H1 (cell line): ENCODE measurements at regions not wholly inside any gene's neighbourhood (a gene's known extent, or its start where the extent isn't known, plus 50 kb on each side); places are given as distances from the start of the nearest gene placed in this dataset.
A peak's percentile ranks its signal among the peaks of the same experiment; 100 is the strongest.

Source experiments
- CTCF ChIA-PET: fragments of 300-600 bp; sonication (Branson Sonifier 250); formaldehyde crosslinking; loops from one replicate; lab custom pipeline; 2021; ENCODE audit not compliant: partially characterized antibody; lab: Charles Lee
- POLR2A ChIA-PET: fragments of 300-600 bp; sonication (Branson Sonifier 250); formaldehyde crosslinking; loops from one replicate; lab custom pipeline; 2021; ENCODE audit warnings: inconsistent platforms; ENCODE audit not compliant: partially characterized antibody; lab: Charles Lee
- DNase-seq, 2 experiments: peaks; one replicate each; pipeline versions ENCODE4 v3.0.0 to v3.0.0-alpha.2; 2010 to 2022; ENCODE audit warnings: low spot score in 2 of 2, low read depth in 1 of 2, mixed read lengths in 1 of 2
- FAIRE-seq: peaks from 2 replicates; lab custom pipeline; 2011; peaks lifted over from hg19 to GRCh38; lab: Jason Lieb, UNC
- H2AFZ ChIP-seq: 2 replicates; pipeline ENCODE4 v1.8.1; 2012; ENCODE audit warnings: low read length, inconsistent platforms
- H2AK5ac ChIP-seq: 2 replicates; pipeline ENCODE4 v1.6.1; 2013; ENCODE audit warnings: low read depth, low read length
- H2BK120ac ChIP-seq: replicated peaks from 2 replicates; pipeline ENCODE3; 2013; ENCODE audit warnings: low read depth, low read length, inconsistent platforms
- H2BK12ac ChIP-seq: 2 replicates; pipeline ENCODE4 v1.6.1; 2013; ENCODE audit warnings: low read depth, low read length
- H2BK15ac ChIP-seq: 2 replicates; pipeline ENCODE4 v1.6.1; 2013; ENCODE audit warnings: low read length
- H2BK20ac ChIP-seq: 2 replicates; pipeline ENCODE4 v1.6.1; 2013; ENCODE audit warnings: low read length
- H2BK5ac ChIP-seq: 2 replicates; pipeline ENCODE4 v1.6.1; 2013; ENCODE audit warnings: low read depth, low read length
- H3K14ac ChIP-seq: 2 replicates; pipeline ENCODE4 v1.6.1; 2013; ENCODE audit warnings: inconsistent platforms; ENCODE audit not compliant: insufficient read length
- H3K18ac ChIP-seq: 2 replicates; pipeline ENCODE4 v1.6.1; 2013; ENCODE audit warnings: low read length; ENCODE audit errors: extremely low read depth
- H3K23ac ChIP-seq: 2 replicates; pipeline ENCODE4 v1.6.1; 2013; ENCODE audit warnings: inconsistent platforms; ENCODE audit not compliant: insufficient read length
- H3K23me2 ChIP-seq: 2 replicates; pipeline ENCODE4 v1.6.1; 2013; ENCODE audit warnings: low read depth, low read length
- H3K27ac ChIP-seq: 2 replicates; pipeline ENCODE4 v1.6.1; 2011; ENCODE audit warnings: low read depth, low read length, inconsistent platforms
- H3K27me3 ChIP-seq, 4 experiments: replicated peaks in 1 of 4; 1 replicate in 1 of 4; 2 replicates in 3 of 4; pipeline versions ENCODE4 v1.6.1 to v1.8.1; 2011 to 2013; ENCODE audit warnings: low read length in 3 of 4, mild to moderate bottlenecking in 3 of 4, inconsistent platforms in 2 of 4, mixed read lengths in 2 of 4, moderate library complexity in 1 of 4; ENCODE audit not compliant: control insufficient read depth in 3 of 4, insufficient read depth in 3 of 4; ENCODE audit errors: extremely low read depth in 1 of 4
- H3K36me3 ChIP-seq, 4 experiments: 2 replicates each; pipeline versions ENCODE4 v1.6.1 to v1.8.1; 2011 to 2013; ENCODE audit warnings: mild to moderate bottlenecking in 4 of 4, low read length in 3 of 4, moderate library complexity in 2 of 4, control low read depth in 1 of 4, inconsistent platforms in 1 of 4; ENCODE audit not compliant: insufficient read depth in 4 of 4, control insufficient read depth in 2 of 4
- H3K4ac ChIP-seq: replicated peaks from 2 replicates; pipeline ENCODE3; 2013; ENCODE audit warnings: low read length, low read depth, mixed read lengths, inconsistent platforms; ENCODE audit not compliant: insufficient read length
- H3K4me1 ChIP-seq, 4 experiments: replicated peaks in 1 of 4; 1 replicate in 1 of 4; 2 replicates in 3 of 4; pipeline versions ENCODE4 v1.6.1 to v1.8.1; 2011 to 2013; ENCODE audit warnings: low read length in 3 of 4, inconsistent platforms in 2 of 4, mixed read lengths in 1 of 4; ENCODE audit not compliant: insufficient read depth in 4 of 4, control insufficient read depth in 3 of 4
- H3K4me2 ChIP-seq, 2 experiments: 2 replicates each; pipeline versions ENCODE4 v1.6.1 to v1.8.1; 2011 to 2013; ENCODE audit warnings: low read depth in 2 of 2, low read length in 2 of 2, control low read depth in 1 of 2, inconsistent platforms in 1 of 2, mild to moderate bottlenecking in 1 of 2; ENCODE audit not compliant: insufficient read depth in 1 of 2
- H3K4me3 ChIP-seq, 4 experiments: fragments of 200-600, 300-600 bp in 1 of 4; sonication (generic), shearing (Covaris generic), sonication (Bioruptor Twin) in 1 of 4; 2 replicates each; pipeline versions ENCODE4 v1.5.1 to v1.8.1; 2011 to 2016; ENCODE audit warnings: low read length in 4 of 4, low read depth in 3 of 4, control low read depth in 2 of 4, inconsistent platforms in 2 of 4, mild to moderate bottlenecking in 2 of 4, mixed read lengths in 1 of 4, moderate library complexity in 1 of 4; ENCODE audit not compliant: insufficient read depth in 2 of 4; ENCODE audit errors: extremely low read depth in 1 of 4
- H3K56ac ChIP-seq: replicated peaks from 2 replicates; pipeline ENCODE3; 2013; ENCODE audit warnings: low read depth, mild to moderate bottlenecking, mixed read lengths, low read length, inconsistent platforms; ENCODE audit not compliant: insufficient read length
- H3K79me1 ChIP-seq: 2 replicates; pipeline ENCODE4 v1.6.1; 2013; ENCODE audit warnings: low read depth, low read length, control low read depth
- H3K79me2 ChIP-seq, 2 experiments: 2 replicates each; pipeline versions ENCODE4 v1.6.1 to v1.8.1; 2012 to 2013; ENCODE audit warnings: low read length in 2 of 2, mild to moderate bottlenecking in 2 of 2, inconsistent platforms in 1 of 2; ENCODE audit not compliant: insufficient read depth in 2 of 2, control insufficient read depth in 1 of 2
- H3K9ac ChIP-seq, 4 experiments: replicated peaks in 1 of 4; 1 replicate in 1 of 4; 2 replicates in 3 of 4; pipeline versions ENCODE4 v1.6.1 to v1.8.1; 2011 to 2013; ENCODE audit warnings: low read depth in 3 of 4, low read length in 3 of 4, control low read depth in 2 of 4, mild to moderate bottlenecking in 2 of 4, moderate library complexity in 2 of 4, inconsistent platforms in 1 of 4; ENCODE audit errors: extremely low read depth in 1 of 4
- H3K9me3 ChIP-seq, 2 experiments: 2 replicates each; pipeline versions ENCODE4 v1.6.1 to v1.8.1; 2012 to 2013; ENCODE audit warnings: mild to moderate bottlenecking in 2 of 2, moderate library complexity in 2 of 2, control low read depth in 1 of 2, inconsistent platforms in 1 of 2, low read depth in 1 of 2, low read length in 1 of 2, mixed read lengths in 1 of 2; ENCODE audit not compliant: insufficient read depth in 2 of 2
- H4K20me1 ChIP-seq, 2 experiments: replicated peaks in 1 of 2; 2 replicates each; pipeline versions ENCODE3 to v1.8.1; 2011 to 2013; ENCODE audit warnings: inconsistent platforms in 2 of 2, low read length in 2 of 2, mild to moderate bottlenecking in 1 of 2; ENCODE audit not compliant: insufficient read depth in 2 of 2, control insufficient read depth in 1 of 2
- H4K5ac ChIP-seq: 2 replicates; pipeline ENCODE4 v1.6.1; 2013; ENCODE audit warnings: low read length, low read depth, mixed read lengths, inconsistent platforms; ENCODE audit not compliant: insufficient read length
- H4K8ac ChIP-seq: 2 replicates; pipeline ENCODE4 v1.8.0; 2013; ENCODE audit warnings: mild to moderate bottlenecking, moderate library complexity, low read length, inconsistent platforms; ENCODE audit not compliant: insufficient read depth; ENCODE audit errors: extremely low read depth
- H4K91ac ChIP-seq: replicated peaks from 2 replicates; pipeline ENCODE3; 2013; ENCODE audit warnings: low read length, mixed read lengths, inconsistent platforms; ENCODE audit not compliant: insufficient read length
- EP300 ChIP-seq, 2 experiments: IDR thresholded peaks; 1 replicate in 1 of 2; 2 replicates in 1 of 2; pipeline ENCODE4 v1.6.1; 2011 to 2012; ENCODE audit warnings: low read depth in 2 of 2, low read length in 2 of 2, mild to moderate bottlenecking in 2 of 2, borderline replicate concordance in 1 of 2, inconsistent platforms in 1 of 2, moderate library complexity in 1 of 2
- MAFK ChIP-seq: IDR thresholded peaks from 2 replicates; pipeline ENCODE4 v1.6.1; 2012; ENCODE audit warnings: low read depth, mild to moderate bottlenecking, improper control_type of control experiment, low read length
- NANOG ChIP-seq: IDR thresholded peaks from 2 replicates; pipeline ENCODE4 v1.6.1; 2011; ENCODE audit warnings: low read length, low read depth, mild to moderate bottlenecking, inconsistent platforms; ENCODE audit not compliant: insufficient read depth, poor library complexity, severe bottlenecking
- NRF1 ChIP-seq: IDR thresholded peaks from 2 replicates; pipeline ENCODE4 v1.6.1; 2011; ENCODE audit warnings: mild to moderate bottlenecking, low read depth, low read length, improper control_type of control experiment
- POLR2AphosphoS5 ChIP-seq: IDR thresholded peaks from 2 replicates; pipeline ENCODE4 v1.6.1; 2011; ENCODE audit warnings: low read depth, low read length
- RXRA ChIP-seq: IDR thresholded peaks from 2 replicates; pipeline ENCODE4 v1.6.1; 2011; ENCODE audit warnings: low read depth, mild to moderate bottlenecking, low read length, moderate library complexity; ENCODE audit not compliant: insufficient read depth
- SAP30 ChIP-seq: fragments of 300-600 bp; sonication (generic); IDR thresholded peaks from 2 replicates; pipeline ENCODE4 v1.7.1; 2012; ENCODE audit warnings: low read length, moderate library complexity, mild to moderate bottlenecking, inconsistent platforms; ENCODE audit not compliant: insufficient read depth, insufficient replicate concordance
- SIRT6 ChIP-seq: IDR thresholded peaks from one replicate; pipeline ENCODE4 v1.7.1; 2012; ENCODE audit warnings: low read length, inconsistent platforms
- SP4 ChIP-seq: IDR thresholded peaks from 2 replicates; pipeline ENCODE4 v1.6.1; 2012; ENCODE audit warnings: low read length, inconsistent platforms
- TCF12 ChIP-seq: IDR thresholded peaks from 2 replicates; pipeline ENCODE4 v1.6.1; 2011; ENCODE audit warnings: low read depth, mild to moderate bottlenecking, low read length
- WGBS, 2 experiments: shearing (Covaris generic) in 1 of 2; methylation state at CpG; one replicate each; pipeline versions ENCODE4 v1.1.6 to v1.1.7; 2013 to 2015; ENCODE audit warnings: low lambda C conversion rate in 2 of 2, mixed read lengths in 2 of 2, inconsistent platforms in 1 of 2, low coverage in 1 of 2, missing lambda C conversion rate in 1 of 2; ENCODE audit not compliant: insufficient replicate concordance in 2 of 2, insufficient coverage in 1 of 2, insufficient read length in 1 of 2; ENCODE audit errors: extremely low coverage in 1 of 2, missing lambda C conversion rate in 1 of 2; 5-methylcytosine and 5-hydroxymethylcytosine counted together

DNA sequence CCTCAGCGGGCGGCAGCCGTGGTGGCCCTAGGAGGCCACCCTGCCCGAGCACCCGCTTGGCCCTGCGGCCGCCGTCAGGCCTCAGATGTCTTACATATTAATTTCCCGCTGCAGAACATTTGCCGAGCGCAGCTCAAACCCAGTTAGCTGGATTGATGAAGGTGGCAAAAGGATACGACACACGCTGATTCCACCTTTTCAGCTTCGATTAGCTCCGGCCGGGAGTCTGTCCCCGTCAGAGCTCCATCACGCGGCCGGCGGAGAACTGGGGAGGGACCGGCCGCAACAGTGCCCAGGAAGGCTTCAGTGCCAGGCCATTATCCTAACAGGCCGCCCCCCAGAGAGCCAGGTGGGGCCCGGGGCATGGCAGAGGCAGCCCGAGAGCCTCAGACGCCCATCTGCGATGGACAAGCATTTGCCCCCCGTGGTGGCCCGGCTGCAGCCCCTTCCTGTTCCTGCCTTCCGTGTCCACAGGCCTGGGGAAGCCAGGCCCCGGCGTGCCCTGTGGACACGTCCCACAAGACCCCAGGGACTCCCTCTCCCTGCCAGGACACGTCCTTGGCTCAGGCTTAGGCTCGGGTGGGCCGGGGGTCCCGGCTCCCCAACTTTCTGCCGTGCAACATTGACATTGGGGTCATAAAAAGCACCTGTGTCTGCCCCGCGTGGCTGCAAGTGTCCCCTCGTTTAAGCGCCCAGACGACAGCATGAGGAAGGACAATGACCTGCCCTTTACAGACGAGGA is 133.8 kb upstream of the NKX1-1 start:
- Histone ChIP-seq H3K4me2 (no peak overlapping the region), H3K4me1 (no peaks in the 10 kb centered on the region; a peak in 2 of 7 replicates), H2BK12ac (no peak overlapping the region), H3K23ac (no peak overlapping the region), H3K18ac (no peak overlapping the region), H3K23me2 (peaks cover 3% of the 10 kb centered on the region; the same call in 1 of the 2 replicates), H2BK15ac (no peak overlapping the region), H3K36me3 (no peaks in the 10 kb centered on the region), H2BK5ac (no peak overlapping the region), H2BK120ac (no peak overlapping the region), H3K9ac (no peak overlapping the region), H4K8ac (peak overlapping the region; percentile 79; the same call in 1 of the 2 replicates), H2AK5ac (no peak overlapping the region), H4K91ac (no peak overlapping the region), H3K27ac (no peak overlapping the region), H2AFZ (no peak overlapping the region), H3K9me3 (no peaks in the 10 kb centered on the region), H3K14ac (no peak overlapping the region), H2BK20ac (no peak overlapping the region), H3K56ac (no peak overlapping the region), H4K20me1 (peaks cover 0 to 8% of the 10 kb centered on the region in 2 experiments), H3K27me3 (no peaks in the 10 kb centered on the region), H3K79me2 (no peaks in the 10 kb centered on the region), H3K4ac (no peak overlapping the region), H3K79me1 (no peaks in the 10 kb centered on the region), H4K5ac (no peak overlapping the region), H3K4me3 (no peak overlapping the region)
- ChIA-PET CTCF (interaction anchor here (0.9 to 1.7 kb wide), 3 partner anchors 8 to 74 kb away, joined by 3 to 5 read pairs (median 3); no protein-coding TSS in a partner anchor), POLR2A (no interaction called here)
- 91% methylated on average over 38 of the region's 45 CpGs; no CpG with 5 or more reads in 1 of the 2 experiments for WGBS, 2 experiments
- FAIRE-seq, result no peak
- no peak for DNase-seq
- TF ChIP-seq NANOG (no peak), MAFK (no peak), POLR2AphosphoS5 (no peak), EP300 (IDR thresholded peaks at IDR 0.05; ENCODE audit: borderline replicate concordance in 1 of 2, low read depth in 2 of 2, low read length in 2 of 2) (no peak), NRF1 (no peak), TCF12 (no peak), SAP30 (no peak), RXRA (no peak), SP4 (no peak), SIRT6 (no peak)
